ENCODE measurements at regions not wholly inside any gene's neighbourhood (a gene's known extent, or its start where the extent isn't known, plus 50 kb on each side); places are given as distances from the start of the nearest gene placed in this dataset.

GRCh38 chr6:66965227-66965626 is 1258.2 kb upstream of the EYS start:
- TF ChIP-seq ZNF384 (IDR thresholded peaks at IDR 0.05) (no peak), FOXK2 (IDR thresholded peaks at IDR 0.05) (no peak), ELF4 (IDR thresholded peaks at IDR 0.05) (no peak), ARNT (IDR thresholded peaks at IDR 0.05) (no peak)
